ENCODE measurements at regions not wholly inside any gene's neighbourhood (a gene's known extent, or its start where the extent isn't known, plus 50 kb on each side); places are given as distances from the start of the nearest gene placed in this dataset.

DNA sequence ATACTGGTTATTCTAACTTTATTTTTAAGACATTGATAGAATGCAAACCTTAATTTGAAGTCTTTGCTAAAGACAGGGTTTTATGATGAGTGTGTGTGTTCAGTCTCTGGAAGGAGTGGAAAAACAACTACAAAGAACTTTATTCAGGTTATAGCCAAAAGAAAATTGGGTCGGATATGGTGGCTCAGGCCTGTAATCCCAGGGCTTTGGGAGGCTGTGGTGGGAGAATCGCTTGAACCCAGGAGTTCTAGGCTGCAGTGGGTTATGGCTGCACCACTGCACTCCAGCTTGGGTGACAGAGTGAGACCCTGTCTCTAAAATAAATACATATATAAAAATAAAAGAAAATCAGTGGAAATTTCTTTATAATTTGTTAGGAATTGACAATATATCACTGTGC is 581.5 kb upstream of the CA10 start:
- no peak for TF ChIP-seq EZH2 (IDR thresholded peaks at IDR 0.05; ENCODE audit: borderline replicate concordance, low read length)
- TF ChIP-seq, protein P1, sequence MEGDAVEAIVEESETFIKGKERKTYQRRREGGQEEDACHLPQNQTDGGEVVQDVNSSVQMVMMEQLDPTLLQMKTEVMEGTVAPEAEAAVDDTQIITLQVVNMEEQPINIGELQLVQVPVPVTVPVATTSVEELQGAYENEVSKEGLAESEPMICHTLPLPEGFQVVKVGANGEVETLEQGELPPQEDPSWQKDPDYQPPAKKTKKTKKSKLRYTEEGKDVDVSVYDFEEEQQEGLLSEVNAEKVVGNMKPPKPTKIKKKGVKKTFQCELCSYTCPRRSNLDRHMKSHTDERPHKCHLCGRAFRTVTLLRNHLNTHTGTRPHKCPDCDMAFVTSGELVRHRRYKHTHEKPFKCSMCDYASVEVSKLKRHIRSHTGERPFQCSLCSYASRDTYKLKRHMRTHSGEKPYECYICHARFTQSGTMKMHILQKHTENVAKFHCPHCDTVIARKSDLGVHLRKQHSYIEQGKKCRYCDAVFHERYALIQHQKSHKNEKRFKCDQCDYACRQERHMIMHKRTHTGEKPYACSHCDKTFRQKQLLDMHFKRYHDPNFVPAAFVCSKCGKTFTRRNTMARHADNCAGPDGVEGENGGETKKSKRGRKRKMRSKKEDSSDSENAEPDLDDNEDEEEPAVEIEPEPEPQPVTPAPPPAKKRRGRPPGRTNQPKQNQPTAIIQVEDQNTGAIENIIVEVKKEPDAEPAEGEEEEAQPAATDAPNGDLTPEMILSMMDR (IDR thresholded peaks at IDR 0.05; ENCODE audit: low read length): no peak

All from OCI-LY1 (cell line).